A673 (cell line): ENCODE measurements at regions not wholly inside any gene's neighbourhood (a gene's known extent, or its start where the extent isn't known, plus 50 kb on each side); places are given as distances from the start of the nearest gene placed in this dataset.

Experiments used
- CTCF ChIP-seq: fragments of 300-800, 200-600 bp; sonication (generic); conservative IDR thresholded peaks from 2 replicates; pipeline ENCODE4 v1.5.1; 2017; ENCODE audit warnings: low read depth, mild to moderate bottlenecking, antibody characterized with exemption, low read length, moderate library complexity, mixed read lengths
- EZH2 ChIP-seq: fragments of 200-600 bp; sonication (generic); IDR thresholded peaks from 2 replicates; pipeline ENCODE4 v1.6.1; 2017; ENCODE audit warnings: borderline replicate concordance, low read depth, mild to moderate bottlenecking, mixed read lengths, antibody characterized with exemption, low read length; ENCODE audit not compliant: poor library complexity, severe bottlenecking

- no peak for TF ChIP-seq EZH2
- TF ChIP-seq CTCF: no peak
Measured at GRCh38 chr6:14693301-14694192, 552.3 kb upstream of the JARID2 start.
